Activated naive CD8-positive, alpha-beta T cell treated with anti-CD3 and anti-CD28 coated beads for 36 hours (primary cell): ENCODE measurements at regions not wholly inside any gene's neighbourhood (a gene's known extent, or its start where the extent isn't known, plus 50 kb on each side); places are given as distances from the start of the nearest gene placed in this dataset.
A peak's percentile ranks its signal among the peaks of the same experiment; 100 is the strongest.
"Not testable (repeated sequence)": the region's sequence is repeated elsewhere in the genome, so short reads cannot be mapped to it uniquely, and the experiment has no call there.

ENCODE experiments used
- DNase-seq: peaks from one replicate; pipeline ENCODE4 v3.0.0; 2021
- H3K27ac Mint-ChIP-seq: one replicate; pipeline ENCODE4 v1.8.0; 2022; ENCODE audit warnings: mild to moderate bottlenecking, moderate library complexity, mixed read lengths
- H3K27me3 Mint-ChIP-seq: one replicate; pipeline ENCODE4 v1.8.0; 2022; ENCODE audit warnings: mild to moderate bottlenecking, mixed read lengths
- H3K36me3 Mint-ChIP-seq: one replicate; pipeline ENCODE4 v1.8.0; 2021; ENCODE audit warnings: mild to moderate bottlenecking, mixed read lengths
- H3K4me1 Mint-ChIP-seq: one replicate; pipeline ENCODE4 v1.8.0; 2021; ENCODE audit warnings: mixed read lengths
- H3K4me3 Mint-ChIP-seq: one replicate; pipeline ENCODE4 v1.8.0; 2022; ENCODE audit warnings: mild to moderate bottlenecking, moderate library complexity, mixed read lengths
- H3K9me3 Mint-ChIP-seq: one replicate; pipeline ENCODE4 v1.8.0; 2022; ENCODE audit warnings: mixed read lengths

DNA sequence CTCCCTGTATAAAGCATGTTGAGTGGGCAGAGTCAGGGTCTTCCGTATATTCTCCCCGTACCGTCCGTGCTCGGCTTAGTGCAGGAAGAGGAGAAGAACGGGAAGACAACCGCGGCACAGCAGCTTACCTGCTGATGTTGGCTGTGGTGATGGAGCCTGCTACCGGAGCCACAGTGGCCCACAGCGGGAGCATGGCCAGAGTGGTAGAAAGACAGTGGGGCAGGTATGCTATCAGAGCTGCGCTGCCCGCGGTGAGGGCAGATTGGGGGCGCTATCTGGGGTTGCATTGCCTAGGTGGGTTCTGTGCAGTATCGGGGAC lies 120.7 kb upstream of the VPREB1 start:
- H3K36me3 Mint-ChIP-seq: no peaks in the 10 kb centered on the region
- no peak for DNase-seq
- no peak overlapping the region for H3K27ac Mint-ChIP-seq
- no peaks in the 10 kb centered on the region for H3K9me3 Mint-ChIP-seq
- no peaks in the 10 kb centered on the region for H3K4me1 Mint-ChIP-seq
- no peak overlapping the region for H3K4me3 Mint-ChIP-seq
- H3K27me3 Mint-ChIP-seq: peaks cover 35% of the 10 kb centered on the region

DNA sequence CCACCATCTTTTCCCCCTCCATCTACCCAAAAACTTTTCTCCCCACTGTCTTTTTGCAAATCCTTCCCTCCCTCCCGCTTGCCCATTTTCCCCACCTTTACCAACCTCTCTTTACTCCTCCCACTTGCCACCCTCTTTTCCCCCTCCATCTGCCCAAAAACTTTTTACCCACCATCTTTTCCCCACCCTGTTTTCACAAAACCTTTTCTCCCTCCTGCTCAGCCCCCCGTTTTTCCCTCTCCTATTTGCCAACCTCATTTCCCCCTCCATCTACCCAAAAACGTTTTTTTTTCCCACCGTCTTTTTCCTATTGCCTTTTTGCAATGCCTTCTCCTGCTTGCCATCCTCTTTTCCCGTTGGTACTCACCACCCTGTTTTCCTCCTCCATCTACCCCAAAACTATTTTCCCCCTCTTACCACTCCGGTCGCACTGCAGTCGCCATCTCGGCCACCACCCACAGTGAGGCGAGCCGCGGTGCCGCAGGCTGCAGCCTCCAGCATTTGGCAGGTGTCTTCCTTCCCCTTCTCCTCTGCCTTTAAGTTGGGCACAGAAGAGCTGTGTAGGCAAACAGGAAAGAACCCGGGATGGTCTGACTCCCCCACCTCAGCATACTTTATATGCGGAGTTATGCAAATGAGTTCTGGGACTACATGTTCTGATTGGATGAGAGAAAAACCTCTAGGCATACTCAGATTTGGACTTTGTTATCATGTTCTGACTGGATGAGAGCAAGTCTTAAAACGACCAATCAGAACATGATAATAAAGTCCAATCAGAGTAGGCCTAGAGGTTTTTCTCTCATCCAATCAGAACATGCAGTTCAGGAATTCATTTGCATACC lies 121.2 kb upstream of the VPREB1 start:
- Mint-ChIP-seq H3K27me3 (peaks cover 41% of the 10 kb centered on the region), H3K36me3 (no peaks in the 10 kb centered on the region), H3K9me3 (no peaks in the 10 kb centered on the region), H3K27ac (no peak overlapping the region), H3K4me1 (no peaks in the 10 kb centered on the region), H3K4me3 (no peak overlapping the region)
- no peak for DNase-seq

DNA sequence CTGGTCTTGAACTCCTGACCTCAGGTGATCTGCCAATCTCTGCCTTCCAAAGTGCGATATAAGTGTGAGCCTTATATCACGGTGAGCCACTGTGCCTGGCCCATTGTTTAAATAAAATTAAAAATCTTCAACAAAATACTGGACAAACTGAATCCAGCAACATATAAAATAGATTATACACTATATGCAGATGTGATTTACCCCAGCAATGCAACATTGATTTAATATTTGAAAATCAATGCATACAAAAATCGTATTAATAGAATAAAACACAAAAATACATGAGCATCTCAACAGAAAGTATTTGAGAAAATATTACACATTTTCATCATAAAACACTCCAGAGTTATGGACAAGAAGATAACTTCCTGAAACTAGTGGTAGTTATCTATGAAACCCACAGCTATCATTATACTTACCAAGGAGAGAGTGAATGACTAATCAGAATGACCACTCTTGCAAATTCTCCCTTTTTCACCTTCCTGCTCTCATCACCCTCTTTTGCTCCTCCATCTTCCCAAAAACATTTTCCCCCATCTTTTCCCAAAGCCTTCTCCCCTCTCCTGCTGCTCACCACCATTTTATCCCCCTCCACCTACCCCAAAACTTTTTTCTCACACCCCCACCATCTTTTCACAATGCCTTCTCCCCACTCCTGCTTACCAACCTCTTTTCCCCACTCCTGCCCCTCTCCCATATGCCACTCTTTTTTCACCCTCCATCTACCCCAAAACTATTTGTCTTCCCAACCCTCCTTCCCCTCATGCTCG lies 122.1 kb upstream of the VPREB1 start:
- Mint-ChIP-seq H3K27me3 (peaks cover 44% of the 10 kb centered on the region), H3K36me3 (no peaks in the 10 kb centered on the region), H3K27ac (no peak overlapping the region), H3K4me1 (no peaks in the 10 kb centered on the region), H3K9me3 (no peaks in the 10 kb centered on the region), H3K4me3 (no peak overlapping the region)
- no peak for DNase-seq

DNA sequence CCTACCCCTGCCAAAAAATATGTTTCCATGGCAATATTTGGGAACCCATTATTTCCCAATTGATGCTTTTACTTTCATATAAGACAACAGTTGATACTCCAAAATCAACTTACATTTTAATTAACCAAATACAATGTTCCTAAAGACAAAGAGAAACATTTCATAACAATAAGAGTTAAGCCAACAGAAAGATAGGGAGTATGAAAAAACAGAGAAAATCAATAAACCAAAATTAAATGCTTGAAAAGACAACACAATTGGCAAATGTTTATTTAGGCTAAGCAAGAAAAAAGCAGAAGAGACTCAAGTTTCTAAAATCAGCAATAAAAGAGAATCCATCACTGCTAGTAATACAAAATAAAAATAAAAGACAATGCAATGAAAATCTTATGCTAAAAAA lies 123.1 kb upstream of the VPREB1 start:
- Mint-ChIP-seq H3K27ac (no peak overlapping the region), H3K36me3 (no peaks in the 10 kb centered on the region), H3K4me3 (no peak overlapping the region), H3K9me3 (no peaks in the 10 kb centered on the region), H3K27me3 (peaks cover 44% of the 10 kb centered on the region), H3K4me1 (no peaks in the 10 kb centered on the region)
- no peak for DNase-seq

DNA sequence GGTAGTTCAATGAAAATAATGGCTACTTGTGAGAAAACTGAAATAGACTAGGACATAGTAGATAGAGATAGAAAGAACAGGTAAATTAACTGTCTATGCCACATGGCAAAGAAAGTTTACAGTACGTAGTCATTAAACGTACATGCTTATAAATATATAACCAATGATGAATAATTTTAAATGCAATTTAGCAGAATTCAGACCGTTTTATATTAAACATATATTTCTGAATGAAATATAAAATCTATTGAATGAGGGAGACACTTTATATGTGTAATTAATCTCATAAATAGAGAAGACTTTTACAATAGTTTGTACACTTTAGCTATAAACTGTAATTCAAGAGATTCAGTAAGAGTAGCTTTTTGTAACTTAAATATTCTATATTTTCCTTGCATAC lies 124.4 kb upstream of the VPREB1 start:
- no peaks in the 10 kb centered on the region for H3K9me3 Mint-ChIP-seq
- peaks cover 44% of the 10 kb centered on the region for H3K27me3 Mint-ChIP-seq
- no peaks in the 10 kb centered on the region for H3K4me1 Mint-ChIP-seq
- DNase-seq: no peak
- no peak overlapping the region for H3K27ac Mint-ChIP-seq
- H3K36me3 Mint-ChIP-seq: no peaks in the 10 kb centered on the region
- no peak overlapping the region for H3K4me3 Mint-ChIP-seq

DNA sequence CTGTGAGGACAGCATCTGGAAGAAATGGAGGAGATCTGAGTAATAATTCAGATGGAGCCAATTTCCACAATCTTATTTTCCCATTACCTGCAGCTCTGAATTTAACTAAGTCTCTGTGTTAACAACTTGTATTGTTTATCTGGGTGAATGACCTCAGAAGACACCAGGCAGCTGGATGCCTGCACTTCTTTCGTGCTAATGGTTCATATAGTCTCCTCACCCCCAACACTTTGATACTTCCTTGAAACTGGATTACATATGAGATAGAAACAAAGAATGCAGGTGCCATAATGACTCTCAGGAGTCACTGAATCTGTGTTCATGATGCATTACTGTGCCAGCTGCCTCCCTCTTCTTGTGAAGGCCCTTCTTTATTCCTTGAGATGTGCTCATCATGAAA lies 125.6 kb upstream of the VPREB1 start:
- H3K9me3 Mint-ChIP-seq: no peaks in the 10 kb centered on the region
- no peaks in the 10 kb centered on the region for H3K4me1 Mint-ChIP-seq
- no peak overlapping the region for H3K27ac Mint-ChIP-seq
- DNase-seq: no peak
- no peaks in the 10 kb centered on the region for H3K36me3 Mint-ChIP-seq
- no peak overlapping the region for H3K4me3 Mint-ChIP-seq
- H3K27me3 Mint-ChIP-seq: peaks cover 39% of the 10 kb centered on the region

DNA sequence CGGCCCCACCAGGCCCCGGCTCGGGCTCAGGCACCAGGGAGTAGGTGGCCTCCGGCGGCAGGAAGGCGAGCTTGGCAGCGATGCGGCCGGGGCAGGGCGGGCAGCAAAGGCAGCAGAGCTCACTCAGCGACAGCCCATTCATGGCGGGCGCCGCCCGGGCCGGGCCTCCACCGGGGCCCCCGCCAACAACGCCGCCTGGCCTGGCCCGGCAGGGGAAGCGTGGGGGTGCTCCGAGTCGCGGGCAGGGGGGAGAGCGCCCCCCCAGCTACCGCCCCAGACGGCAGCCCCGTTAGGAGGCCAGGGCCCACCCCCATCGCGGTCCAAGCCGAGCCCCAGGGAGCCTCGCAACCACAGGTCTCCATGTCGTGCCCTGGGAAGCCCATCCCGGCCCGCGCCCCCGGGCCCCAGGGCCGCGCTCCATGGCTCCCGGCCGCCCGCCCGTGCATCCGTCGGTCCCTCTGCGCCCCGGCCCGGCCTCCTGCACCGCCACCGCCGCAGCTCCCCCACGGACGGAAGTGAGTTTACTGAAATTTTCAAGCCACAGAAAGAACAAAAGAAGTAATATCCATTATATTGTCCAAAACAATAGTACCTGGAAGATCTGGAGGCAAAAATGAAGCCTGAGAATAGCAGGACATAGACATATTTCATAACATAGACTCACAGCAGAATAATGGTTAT lies 126.6 kb upstream of the VPREB1 start:
- DNase-seq, H3K4me3 Mint-ChIP-seq, H3K4me1 Mint-ChIP-seq, H3K36me3 Mint-ChIP-seq, H3K27ac Mint-ChIP-seq, H3K9me3 Mint-ChIP-seq: not testable (repeated sequence)
- peaks cover 31% of the 10 kb centered on the region for H3K27me3 Mint-ChIP-seq

DNA sequence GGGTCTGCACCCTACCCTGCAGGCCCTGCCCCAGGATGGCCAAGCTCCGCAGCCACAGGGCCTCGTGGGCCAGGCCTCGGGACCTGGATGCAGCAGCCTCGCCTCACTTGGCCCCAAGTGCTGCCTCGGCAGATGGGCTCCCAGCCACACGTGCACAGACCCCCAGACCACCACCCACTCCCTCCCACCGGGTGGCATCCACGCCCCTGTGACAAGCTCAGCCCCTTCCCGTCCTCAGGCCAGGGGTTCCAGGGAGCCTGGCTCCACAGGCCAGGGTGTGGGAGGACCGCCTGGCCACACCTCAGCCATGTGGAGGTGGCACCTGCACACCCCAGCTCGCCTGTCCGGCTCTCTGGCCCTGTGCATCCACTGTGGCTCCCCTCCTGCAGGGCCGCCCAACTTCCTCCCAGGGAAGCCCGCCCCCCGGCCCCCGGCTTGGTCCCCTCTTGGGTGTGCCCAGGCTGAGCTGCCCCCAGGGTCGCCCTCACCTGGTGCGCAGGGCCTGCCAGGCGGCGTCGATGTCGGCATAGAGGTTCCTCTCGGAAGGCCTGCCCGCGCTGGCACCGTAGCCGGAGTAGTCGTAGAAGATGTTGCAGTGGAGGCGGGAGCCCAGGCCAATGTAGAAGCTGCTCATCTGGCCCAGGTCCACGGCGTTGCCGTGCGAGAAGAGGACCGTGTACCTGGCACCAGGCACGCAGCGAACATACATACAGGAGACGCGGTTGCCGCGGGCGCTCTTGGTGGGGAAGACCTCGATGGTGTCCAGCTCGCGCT lies 127.4 kb upstream of the VPREB1 start:
- not testable (repeated sequence) for DNase-seq, H3K4me3 Mint-ChIP-seq, H3K4me1 Mint-ChIP-seq, H3K27ac Mint-ChIP-seq, H3K36me3 Mint-ChIP-seq, H3K9me3 Mint-ChIP-seq
- peaks cover 25% of the 10 kb centered on the region for H3K27me3 Mint-ChIP-seq

DNA sequence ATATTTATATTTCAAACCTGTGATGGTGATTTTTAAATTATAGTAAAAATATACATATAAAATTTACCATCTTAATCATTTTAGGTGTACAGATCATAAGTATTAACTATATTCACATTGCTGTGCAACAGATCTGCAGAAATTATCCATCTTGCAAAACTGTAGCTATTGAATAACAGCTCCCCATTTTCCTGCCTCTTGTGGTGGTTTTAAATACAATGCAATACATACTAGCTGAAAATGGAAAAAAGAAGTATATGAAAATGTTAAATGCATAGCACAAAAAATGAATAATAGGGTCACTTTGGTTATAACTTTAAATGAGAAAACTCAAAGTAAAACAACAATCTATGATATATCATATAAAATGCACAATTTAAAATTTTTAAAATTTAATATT lies 130.9 kb upstream of the VPREB1 start:
- Mint-ChIP-seq H3K27ac (no peak overlapping the region), H3K4me1 (peaks cover 11% of the 10 kb centered on the region), H3K36me3 (no peaks in the 10 kb centered on the region), H3K9me3 (no peaks in the 10 kb centered on the region), H3K4me3 (no peak overlapping the region), H3K27me3 (peaks cover 7% of the 10 kb centered on the region)
- DNase-seq: no peak

DNA sequence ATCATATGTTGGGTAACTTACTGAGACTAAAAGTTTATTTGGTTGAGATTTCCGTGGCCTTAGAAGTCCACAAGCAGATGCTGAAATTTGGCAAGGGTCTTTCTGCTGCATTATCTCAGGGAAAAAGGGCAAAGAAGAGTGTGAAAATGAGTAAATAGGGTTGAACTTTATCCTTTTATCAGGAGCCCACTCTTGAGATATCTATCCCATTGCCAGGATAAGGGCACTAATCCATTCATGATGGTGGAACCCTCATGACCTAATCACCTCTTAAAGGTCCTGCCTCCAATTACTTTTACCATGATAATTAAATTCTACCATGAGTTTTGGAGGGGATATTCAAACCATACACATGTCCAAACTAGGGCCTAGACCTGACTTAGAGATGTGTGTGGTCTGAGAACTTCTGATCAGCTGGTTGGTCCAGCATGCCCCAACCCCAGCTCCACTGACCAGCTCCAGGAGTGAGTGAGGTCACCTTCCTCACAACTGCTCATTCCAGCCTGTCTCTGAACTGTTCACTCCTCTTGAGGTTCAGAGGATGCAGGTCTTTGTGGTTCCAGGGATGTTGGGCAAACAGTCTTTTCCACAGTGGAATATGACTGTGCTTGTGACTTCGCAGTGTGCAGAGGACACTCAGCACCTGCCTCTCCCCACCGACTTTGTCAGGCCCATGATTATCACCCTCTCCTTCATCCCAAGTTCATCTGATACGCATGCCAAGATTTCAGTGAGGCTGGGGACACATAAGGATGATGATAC lies 130.1 kb upstream of the TOP3B start:
- no peaks in the 10 kb centered on the region for H3K9me3 Mint-ChIP-seq
- peaks cover 11% of the 10 kb centered on the region for H3K4me1 Mint-ChIP-seq
- DNase-seq: no peak
- no peaks in the 10 kb centered on the region for H3K27me3 Mint-ChIP-seq
- H3K27ac Mint-ChIP-seq: no peak overlapping the region
- H3K4me3 Mint-ChIP-seq: no peak overlapping the region
- no peaks in the 10 kb centered on the region for H3K36me3 Mint-ChIP-seq

DNA sequence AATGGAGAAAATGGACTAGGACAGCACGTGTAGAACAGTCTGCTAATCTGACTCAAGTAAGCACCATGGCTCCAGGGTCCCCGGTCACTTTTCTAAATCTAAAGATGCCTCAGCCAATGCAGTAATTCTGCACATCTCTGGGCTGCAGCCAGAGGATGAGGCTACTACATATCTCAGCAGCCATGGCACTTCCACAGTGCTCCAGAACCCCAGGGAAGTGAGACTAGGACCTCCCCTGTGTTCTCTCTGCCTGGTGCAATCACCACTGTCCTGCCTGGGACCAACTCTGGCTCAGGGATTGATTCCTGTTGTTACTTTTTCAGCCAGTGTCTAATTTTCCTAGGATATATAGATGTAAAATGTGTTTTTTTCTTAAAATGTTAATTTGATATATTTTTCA lies 129.4 kb upstream of the TOP3B start:
- peaks cover 11% of the 10 kb centered on the region for H3K4me1 Mint-ChIP-seq
- H3K36me3 Mint-ChIP-seq: no peaks in the 10 kb centered on the region
- no peak for DNase-seq
- no peak overlapping the region for H3K27ac Mint-ChIP-seq
- no peaks in the 10 kb centered on the region for H3K9me3 Mint-ChIP-seq
- no peaks in the 10 kb centered on the region for H3K27me3 Mint-ChIP-seq
- H3K4me3 Mint-ChIP-seq: no peak overlapping the region

DNA sequence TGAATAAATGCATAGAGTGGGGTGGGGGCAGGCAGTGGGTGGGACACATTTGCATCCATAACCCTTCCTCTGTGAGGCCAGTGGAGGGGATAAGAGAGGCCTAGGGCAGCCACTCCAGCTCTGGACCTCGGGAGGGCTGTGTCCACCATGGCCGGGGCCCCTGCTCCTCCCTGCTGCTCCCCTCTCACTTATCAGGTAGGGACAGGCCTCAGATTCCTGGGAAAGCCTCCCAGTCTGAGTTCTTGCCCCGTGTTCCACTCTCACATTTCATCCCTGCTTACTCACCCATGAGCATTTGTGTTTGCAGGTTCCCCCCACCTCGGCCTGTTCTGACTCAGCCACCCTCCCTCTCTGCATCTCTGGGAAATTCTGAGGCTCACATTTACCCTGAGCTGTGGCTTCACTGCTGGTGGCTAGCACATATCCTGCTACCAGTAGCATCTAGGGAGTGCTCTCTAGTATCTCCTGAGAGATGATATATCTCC lies 128.7 kb upstream of the TOP3B start:
- H3K27me3 Mint-ChIP-seq: no peaks in the 10 kb centered on the region
- DNase-seq: peak; percentile 35
- H3K27ac Mint-ChIP-seq: peak overlapping the region; percentile 14
- no peaks in the 10 kb centered on the region for H3K36me3 Mint-ChIP-seq
- H3K4me3 Mint-ChIP-seq: no peak overlapping the region
- H3K9me3 Mint-ChIP-seq: no peaks in the 10 kb centered on the region
- peaks cover 11% of the 10 kb centered on the region for H3K4me1 Mint-ChIP-seq

DNA sequence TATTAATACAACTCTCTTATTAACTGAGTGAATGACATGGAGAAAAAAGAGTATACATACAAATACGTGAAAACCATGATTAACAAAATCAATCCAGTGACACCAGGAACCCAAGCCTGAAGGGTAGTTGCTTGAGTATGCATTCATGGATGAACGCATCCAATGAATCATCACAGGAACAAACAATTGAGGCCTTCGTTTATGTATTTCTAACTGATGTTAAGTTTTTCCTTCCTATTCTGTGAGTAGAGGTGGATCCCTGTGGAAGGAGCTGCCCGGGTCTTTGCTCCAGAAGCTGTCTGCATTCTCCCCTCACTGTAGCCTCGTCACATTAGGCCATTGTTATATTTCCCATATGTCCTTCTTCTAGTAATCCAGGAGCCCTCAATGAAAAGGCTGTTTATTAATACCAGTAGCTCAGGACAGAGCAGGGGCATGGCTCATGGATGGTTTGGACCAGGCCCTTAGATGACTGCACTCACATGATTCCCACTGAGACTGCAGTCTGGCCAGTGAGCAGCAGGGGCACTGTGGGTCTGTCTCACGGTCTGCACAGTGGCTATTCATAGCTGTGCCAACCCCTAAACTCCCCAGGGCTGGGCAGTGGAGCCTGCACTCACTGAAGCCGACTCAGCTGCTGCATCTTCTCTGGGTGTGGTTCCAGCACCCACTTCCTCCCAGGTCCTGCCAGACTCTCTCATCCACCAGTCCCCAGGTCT lies 128.1 kb upstream of the TOP3B start:
- DNase-seq: peak; percentile 29
- Mint-ChIP-seq H3K36me3 (no peaks in the 10 kb centered on the region), H3K27me3 (no peaks in the 10 kb centered on the region), H3K4me3 (no peak overlapping the region), H3K9me3 (no peaks in the 10 kb centered on the region), H3K27ac (no peak overlapping the region), H3K4me1 (peaks cover 11% of the 10 kb centered on the region)
